ENCODE measurements at regions not wholly inside any gene's neighbourhood (a gene's known extent, or its start where the extent isn't known, plus 50 kb on each side); places are given as distances from the start of the nearest gene placed in this dataset.

- TF ChIP-seq CTCF (IDR thresholded peaks at IDR 0.05; ENCODE audit: low read depth, low read length) (no peak), EZH2phosphoT487 (IDR thresholded peaks at IDR 0.05; ENCODE audit: low read depth) (no peak)
Measured at GRCh38 chr2:157203651-157204050, 53.9 kb upstream of the GALNT5 start.
